Calu3 (cell line): ENCODE measurements at regions not wholly inside any gene's neighbourhood (a gene's known extent, or its start where the extent isn't known, plus 50 kb on each side); places are given as distances from the start of the nearest gene placed in this dataset.

ENCODE experiments used
- BruUV-seq: library from RNA; stranded (reverse); fragments of 400-500 nt; replicated peaks from 2 replicates; lab custom pipeline; 2021; lab: Mats Ljungman, UMichigan
- CTCF ChIA-PET: fragments of 300-600 bp; sonication (Branson Sonifier 250); formaldehyde crosslinking; loops from one replicate; lab custom pipeline; 2022; ENCODE audit warnings: antibody characterized with exemption; lab: Charles Lee
- DNase-seq: peaks from one replicate; pipeline ENCODE4 v3.0.0; 2022
- H3K27ac Mint-ChIP-seq: one replicate; pipeline ENCODE4 v1.8.0; 2022; ENCODE audit warnings: mixed read lengths; ENCODE audit not compliant: unreplicated experiment
- H3K27me3 Mint-ChIP-seq: one replicate; pipeline ENCODE4 v1.8.0; 2022; ENCODE audit warnings: mixed read lengths; ENCODE audit not compliant: unreplicated experiment
- H3K36me3 Mint-ChIP-seq: one replicate; pipeline ENCODE4 v1.8.0; 2022; ENCODE audit warnings: mild to moderate bottlenecking, moderate library complexity, mixed read lengths; ENCODE audit not compliant: insufficient read depth, unreplicated experiment
- H3K4me1 Mint-ChIP-seq: one replicate; pipeline ENCODE4 v1.8.0; 2022; ENCODE audit warnings: mild to moderate bottlenecking, low read depth, mixed read lengths; ENCODE audit not compliant: unreplicated experiment
- H3K4me3 Mint-ChIP-seq: one replicate; pipeline ENCODE4 v1.8.0; 2022; ENCODE audit warnings: mild to moderate bottlenecking, low read depth, moderate library complexity, mixed read lengths; ENCODE audit not compliant: unreplicated experiment
- H3K9me3 Mint-ChIP-seq: one replicate; pipeline ENCODE4 v1.8.0; 2022; ENCODE audit warnings: low read depth, mixed read lengths; ENCODE audit not compliant: unreplicated experiment
- intact Hi-C: fragments of 100-400 bp; cut with micrococcal nuclease; formaldehyde crosslinking; loops from one replicate; pipeline ENCODE4 v1.10.0; 2022; ENCODE audit not compliant: unreplicated experiment
- TF ChIP-seq, protein P1 (sequence below): fragments of 200-600 bp; IDR thresholded peaks from one replicate; pipeline ENCODE4 v1.8.0; 2022; ENCODE audit warnings: antibody characterized with exemption; ENCODE audit not compliant: unreplicated experiment

DNA sequence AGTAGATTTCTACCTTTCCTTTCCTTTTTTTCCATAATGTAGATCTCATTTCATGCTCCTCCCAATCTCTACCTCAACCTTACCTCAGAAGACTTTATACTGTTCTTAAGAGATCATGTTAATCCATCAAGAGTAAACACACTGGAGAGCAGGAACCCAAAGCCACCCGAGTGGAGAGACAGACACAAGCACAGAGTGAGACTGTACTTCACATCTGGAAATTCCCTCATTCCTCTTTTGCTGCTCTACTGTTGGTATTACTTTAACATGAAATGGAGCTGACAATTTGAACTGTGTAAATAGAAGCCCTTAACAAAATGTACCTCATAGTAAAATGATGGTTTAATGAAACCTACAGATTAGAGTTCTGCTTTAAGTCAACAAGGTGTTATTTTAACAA, 105.7 kb upstream of the RASGEF1B start:
- Mint-ChIP-seq H3K9me3 (no peaks in the 10 kb centered on the region), H3K36me3 (no peaks in the 10 kb centered on the region), H3K27ac (no peak overlapping the region), H3K4me1 (peaks cover 28% of the 10 kb centered on the region), H3K27me3 (no peaks in the 10 kb centered on the region), H3K4me3 (no peak overlapping the region)
- CTCF ChIA-PET, result no interaction called here
- intact Hi-C loops, result no loop called here
- TF ChIP-seq, protein P1, sequence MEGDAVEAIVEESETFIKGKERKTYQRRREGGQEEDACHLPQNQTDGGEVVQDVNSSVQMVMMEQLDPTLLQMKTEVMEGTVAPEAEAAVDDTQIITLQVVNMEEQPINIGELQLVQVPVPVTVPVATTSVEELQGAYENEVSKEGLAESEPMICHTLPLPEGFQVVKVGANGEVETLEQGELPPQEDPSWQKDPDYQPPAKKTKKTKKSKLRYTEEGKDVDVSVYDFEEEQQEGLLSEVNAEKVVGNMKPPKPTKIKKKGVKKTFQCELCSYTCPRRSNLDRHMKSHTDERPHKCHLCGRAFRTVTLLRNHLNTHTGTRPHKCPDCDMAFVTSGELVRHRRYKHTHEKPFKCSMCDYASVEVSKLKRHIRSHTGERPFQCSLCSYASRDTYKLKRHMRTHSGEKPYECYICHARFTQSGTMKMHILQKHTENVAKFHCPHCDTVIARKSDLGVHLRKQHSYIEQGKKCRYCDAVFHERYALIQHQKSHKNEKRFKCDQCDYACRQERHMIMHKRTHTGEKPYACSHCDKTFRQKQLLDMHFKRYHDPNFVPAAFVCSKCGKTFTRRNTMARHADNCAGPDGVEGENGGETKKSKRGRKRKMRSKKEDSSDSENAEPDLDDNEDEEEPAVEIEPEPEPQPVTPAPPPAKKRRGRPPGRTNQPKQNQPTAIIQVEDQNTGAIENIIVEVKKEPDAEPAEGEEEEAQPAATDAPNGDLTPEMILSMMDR, result no peak
- no TSS peak for BruUV-seq
- DNase-seq, result no peak

DNA sequence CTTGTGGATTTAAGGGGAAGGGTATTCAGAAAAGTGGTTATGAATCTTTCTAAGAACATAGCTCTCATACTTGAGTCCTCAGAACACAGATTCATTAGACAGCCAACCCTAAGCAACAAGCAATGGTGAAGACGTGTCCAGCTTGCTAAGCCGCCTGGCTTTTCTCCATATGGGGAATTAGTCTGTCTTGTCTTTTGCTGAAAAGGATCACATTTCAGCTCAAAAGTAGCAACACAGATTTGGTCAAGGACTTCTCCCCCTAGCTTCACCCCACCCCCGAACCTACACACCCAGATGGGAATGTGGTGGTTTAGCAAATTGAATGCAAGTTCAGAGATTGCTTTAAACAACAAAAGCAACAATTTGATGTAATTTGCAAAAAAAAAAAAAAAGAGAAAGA, 103.3 kb upstream of the RASGEF1B start:
- no peaks in the 10 kb centered on the region for H3K9me3 Mint-ChIP-seq
- H3K4me3 Mint-ChIP-seq, result no peak overlapping the region
- no peaks in the 10 kb centered on the region for H3K36me3 Mint-ChIP-seq
- no TSS peak for BruUV-seq
- no peak for DNase-seq
- no peak overlapping the region for H3K27ac Mint-ChIP-seq
- intact Hi-C loops, result no loop called here
- TF ChIP-seq, protein P1, result no peak
- CTCF ChIA-PET, result interaction anchor here (0.7 kb wide), 2 partner anchors 43 to 106 kb away, joined by 3 read pairs; no protein-coding TSS in a partner anchor
- H3K27me3 Mint-ChIP-seq, result no peaks in the 10 kb centered on the region
- H3K4me1 Mint-ChIP-seq, result peaks cover 28% of the 10 kb centered on the region

DNA sequence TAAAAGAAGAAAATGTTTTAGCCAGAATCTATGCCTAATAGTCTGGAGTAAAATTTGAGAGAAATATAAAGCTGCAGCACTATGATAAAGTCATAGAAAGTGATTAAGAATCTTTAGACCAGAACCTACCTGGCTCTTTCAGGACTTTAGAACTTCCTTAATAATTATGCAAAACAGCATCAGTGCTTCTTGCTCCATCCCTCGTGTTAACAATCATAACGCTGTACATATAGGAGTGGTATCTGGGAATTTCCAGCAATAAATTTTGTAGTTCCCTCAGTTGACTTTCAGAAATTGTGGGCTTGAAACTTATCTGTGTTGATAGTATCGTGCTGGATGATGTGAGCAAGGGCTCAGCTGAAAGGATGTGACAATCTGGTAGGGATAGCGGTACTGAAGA, 102.1 kb upstream of the RASGEF1B start:
- DNase-seq, result no peak
- TF ChIP-seq, protein P1, result no peak
- peaks cover 17% of the 10 kb centered on the region for H3K4me1 Mint-ChIP-seq

DNA sequence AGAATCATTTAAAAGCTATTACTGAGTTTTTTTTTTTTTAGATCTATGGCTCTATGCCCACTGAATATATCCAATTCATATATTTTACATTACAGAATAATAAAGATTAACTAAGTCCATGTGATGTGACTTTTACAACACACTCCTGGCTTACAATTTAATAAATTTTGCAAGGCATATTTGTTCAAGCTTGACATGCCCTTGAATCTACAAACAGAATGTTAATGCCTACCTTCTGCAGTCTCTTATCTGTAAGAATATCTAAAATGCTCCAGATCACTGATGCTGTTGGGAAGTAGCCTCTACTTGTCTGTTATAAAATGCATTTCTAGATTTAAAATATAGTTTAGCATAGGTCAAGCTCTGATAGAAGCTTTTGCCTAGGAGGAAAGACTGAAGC, 100.7 kb upstream of the RASGEF1B start:
- no TSS peak for BruUV-seq
- no peaks in the 10 kb centered on the region for H3K36me3 Mint-ChIP-seq
- CTCF ChIA-PET, result interaction anchor here (0.6 kb wide), 1 partner anchor 97 kb away, joined by 4 read pairs; no protein-coding TSS in a partner anchor
- peaks cover 5% of the 10 kb centered on the region for H3K4me1 Mint-ChIP-seq
- no peak overlapping the region for H3K27ac Mint-ChIP-seq
- no peak overlapping the region for H3K4me3 Mint-ChIP-seq
- H3K27me3 Mint-ChIP-seq, result no peaks in the 10 kb centered on the region
- TF ChIP-seq, protein P1, result no peak
- intact Hi-C loops, result no loop called here
- H3K9me3 Mint-ChIP-seq, result no peaks in the 10 kb centered on the region
- no peak for DNase-seq

More for the DNA sequence above, 102.1 kb upstream of the RASGEF1B start:
- CTCF ChIA-PET, result no interaction called here
- Mint-ChIP-seq H3K27ac (no peak overlapping the region), H3K9me3 (no peaks in the 10 kb centered on the region), H3K4me3 (no peak overlapping the region), H3K27me3 (no peaks in the 10 kb centered on the region), H3K36me3 (no peaks in the 10 kb centered on the region)
- BruUV-seq, result no TSS peak
- intact Hi-C loops, result no loop called here
